GM12891 (cell line): ENCODE measurements at regions not wholly inside any gene's neighbourhood (a gene's known extent, or its start where the extent isn't known, plus 50 kb on each side); places are given as distances from the start of the nearest gene placed in this dataset.

Experiments
- POLR2A ChIP-seq: IDR thresholded peaks from 2 replicates; pipeline ENCODE4 v1.6.1; 2011; ENCODE audit warnings: low read depth, low read length, control low read depth
- POLR2AphosphoS5 ChIP-seq: IDR thresholded peaks from 2 replicates; pipeline ENCODE4 v1.6.1; 2011; ENCODE audit warnings: low read depth, low read length, control low read depth
- TAF1 ChIP-seq: IDR thresholded peaks from 2 replicates; pipeline ENCODE4 v1.6.1; 2011; ENCODE audit warnings: low read depth, low read length, control low read depth

DNA sequence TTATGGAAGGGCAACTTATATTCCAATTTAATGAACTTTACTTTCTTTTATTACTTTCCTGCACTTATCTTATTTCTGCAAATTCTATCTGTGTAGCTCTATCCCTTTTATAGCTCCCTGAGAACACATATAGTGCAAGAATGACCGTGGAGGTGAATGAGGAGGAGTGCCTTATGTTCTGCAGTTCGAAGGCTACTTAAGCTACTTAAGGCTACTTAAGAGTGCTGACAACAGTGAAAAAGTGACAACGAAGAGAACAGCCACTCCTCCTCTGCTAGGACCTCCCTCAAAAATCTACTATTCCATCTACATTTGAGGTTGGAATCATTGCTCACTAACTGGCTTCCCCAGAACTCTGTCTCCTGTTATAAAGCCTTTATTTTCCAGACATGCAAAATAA, 1365.7 kb upstream of the C9orf72 start:
- TF ChIP-seq POLR2A (no peak), POLR2AphosphoS5 (no peak), TAF1 (no peak)
